HUES48 (cell line): ENCODE measurements at regions not wholly inside any gene's neighbourhood (a gene's known extent, or its start where the extent isn't known, plus 50 kb on each side); places are given as distances from the start of the nearest gene placed in this dataset.

Experiments used
- H3K27ac ChIP-seq: one replicate; pipeline ENCODE4 v1.7.0; 2013; ENCODE audit warnings: low read depth, low read length, inconsistent platforms
- H3K27me3 ChIP-seq: 2 replicates; pipeline ENCODE4 v1.6.1; 2013; ENCODE audit warnings: mild to moderate bottlenecking, low read length; ENCODE audit not compliant: control insufficient read depth, insufficient read depth
- H3K36me3 ChIP-seq: 2 replicates; pipeline ENCODE4 v1.6.1; 2013; ENCODE audit warnings: low read length; ENCODE audit not compliant: control insufficient read depth, insufficient read depth
- H3K4me1 ChIP-seq: 2 replicates; pipeline ENCODE4 v1.6.1; 2013; ENCODE audit warnings: mild to moderate bottlenecking, low read length; ENCODE audit not compliant: control insufficient read depth, insufficient read depth
- H3K4me3 ChIP-seq: 2 replicates; pipeline ENCODE4 v1.5.1; 2013; ENCODE audit warnings: mild to moderate bottlenecking, low read depth, low read length
- H3K9ac ChIP-seq: 2 replicates; pipeline ENCODE4 v1.6.1; 2013; ENCODE audit warnings: mild to moderate bottlenecking, low read depth, low read length, moderate library complexity
- H3K9me3 ChIP-seq: 2 replicates; pipeline ENCODE4 v1.6.1; 2013; ENCODE audit warnings: low read length; ENCODE audit not compliant: control insufficient read depth, insufficient read depth

GRCh38 chr1:219824338-219824737, 104.0 kb downstream of the SLC30A10 start:
- no peak overlapping the region for H3K27ac ChIP-seq
- H3K4me3 ChIP-seq = no peak overlapping the region
- H3K36me3 ChIP-seq = no peaks in the 10 kb centered on the region
- H3K4me1 ChIP-seq = peaks cover 25% of the 10 kb centered on the region
- H3K27me3 ChIP-seq = no peaks in the 10 kb centered on the region
- H3K9me3 ChIP-seq = no peaks in the 10 kb centered on the region
- H3K9ac ChIP-seq = no peak overlapping the region

GRCh38 chr1:219820551-219820950, 107.8 kb downstream of the SLC30A10 start:
- no peaks in the 10 kb centered on the region for H3K9me3 ChIP-seq
- peaks cover 14% of the 10 kb centered on the region for H3K4me1 ChIP-seq
- no peak overlapping the region for H3K9ac ChIP-seq
- no peak overlapping the region for H3K4me3 ChIP-seq
- no peaks in the 10 kb centered on the region for H3K27me3 ChIP-seq
- H3K27ac ChIP-seq = no peak overlapping the region
- H3K36me3 ChIP-seq = no peaks in the 10 kb centered on the region

- Histone ChIP-seq H3K9me3 (no peaks in the 10 kb centered on the region), H3K27ac (no peak overlapping the region), H3K4me3 (no peak overlapping the region), H3K4me1 (peaks cover 7% of the 10 kb centered on the region; the same call in 1 of the 2 replicates), H3K36me3 (no peaks in the 10 kb centered on the region), H3K27me3 (no peaks in the 10 kb centered on the region), H3K9ac (no peak overlapping the region)
These were observed 110.4 kb downstream of the SLC30A10 start for GRCh38 chr1:219817914-219818313.

GRCh38 chr1:219813294-219813693, 115.1 kb downstream of the SLC30A10 start:
- no peaks in the 10 kb centered on the region for H3K27me3 ChIP-seq
- H3K27ac ChIP-seq = no peak overlapping the region
- no peaks in the 10 kb centered on the region for H3K36me3 ChIP-seq
- no peak overlapping the region for H3K4me3 ChIP-seq
- H3K9me3 ChIP-seq = no peaks in the 10 kb centered on the region
- H3K4me1 ChIP-seq = peaks cover 13% of the 10 kb centered on the region
- no peak overlapping the region for H3K9ac ChIP-seq

- peaks cover 13% of the 10 kb centered on the region for H3K4me1 ChIP-seq
- H3K9me3 ChIP-seq = no peaks in the 10 kb centered on the region
- no peaks in the 10 kb centered on the region for H3K36me3 ChIP-seq
- no peak overlapping the region for H3K27ac ChIP-seq
- no peaks in the 10 kb centered on the region for H3K27me3 ChIP-seq
- H3K4me3 ChIP-seq = no peak overlapping the region
- H3K9ac ChIP-seq = no peak overlapping the region
These were observed 115.7 kb downstream of the SLC30A10 start for GRCh38 chr1:219812491-219813203.

- no peak overlapping the region for H3K4me3 ChIP-seq
- H3K36me3 ChIP-seq = no peaks in the 10 kb centered on the region
- H3K9ac ChIP-seq = no peak overlapping the region
- H3K27ac ChIP-seq = no peak overlapping the region
- H3K27me3 ChIP-seq = no peaks in the 10 kb centered on the region
- H3K4me1 ChIP-seq = peaks cover 13% of the 10 kb centered on the region
- no peaks in the 10 kb centered on the region for H3K9me3 ChIP-seq
These were observed 116.3 kb downstream of the SLC30A10 start for GRCh38 chr1:219812086-219812485.

- Histone ChIP-seq H3K4me3 (no peak overlapping the region), H3K9ac (no peak overlapping the region), H3K27ac (no peak overlapping the region), H3K27me3 (no peaks in the 10 kb centered on the region), H3K9me3 (no peaks in the 10 kb centered on the region), H3K4me1 (peaks cover 13% of the 10 kb centered on the region), H3K36me3 (no peaks in the 10 kb centered on the region)
These were observed 117.9 kb downstream of the SLC30A10 start for GRCh38 chr1:219810451-219810850.

- Histone ChIP-seq H3K4me1 (peaks cover 13% of the 10 kb centered on the region), H3K27ac (no peak overlapping the region), H3K9ac (no peak overlapping the region), H3K4me3 (no peak overlapping the region), H3K9me3 (no peaks in the 10 kb centered on the region), H3K36me3 (no peaks in the 10 kb centered on the region), H3K27me3 (no peaks in the 10 kb centered on the region)
These were observed 119.6 kb downstream of the SLC30A10 start for GRCh38 chr1:219808790-219809189.

- H3K9ac ChIP-seq = no peak overlapping the region
- H3K36me3 ChIP-seq = no peaks in the 10 kb centered on the region
- no peaks in the 10 kb centered on the region for H3K27me3 ChIP-seq
- H3K4me1 ChIP-seq = no peaks in the 10 kb centered on the region
- no peak overlapping the region for H3K27ac ChIP-seq
- no peak overlapping the region for H3K4me3 ChIP-seq
- H3K9me3 ChIP-seq = no peaks in the 10 kb centered on the region
These were observed 121.7 kb downstream of the SLC30A10 start for GRCh38 chr1:219806642-219807041.

- no peaks in the 10 kb centered on the region for H3K36me3 ChIP-seq
- no peaks in the 10 kb centered on the region for H3K4me1 ChIP-seq
- no peaks in the 10 kb centered on the region for H3K27me3 ChIP-seq
- H3K27ac ChIP-seq = no peak overlapping the region
- no peak overlapping the region for H3K4me3 ChIP-seq
- no peak overlapping the region for H3K9ac ChIP-seq
- H3K9me3 ChIP-seq = no peaks in the 10 kb centered on the region
These were observed 122.3 kb downstream of the SLC30A10 start for GRCh38 chr1:219806020-219806419.

- Histone ChIP-seq H3K9ac (no peak overlapping the region), H3K4me1 (no peaks in the 10 kb centered on the region), H3K4me3 (no peak overlapping the region), H3K36me3 (no peaks in the 10 kb centered on the region), H3K9me3 (no peaks in the 10 kb centered on the region), H3K27me3 (no peaks in the 10 kb centered on the region), H3K27ac (no peak overlapping the region)
These were observed 123.2 kb downstream of the SLC30A10 start for GRCh38 chr1:219805191-219805590.
